H1 (cell line): ENCODE measurements at regions not wholly inside any gene's neighbourhood (a gene's known extent, or its start where the extent isn't known, plus 50 kb on each side); places are given as distances from the start of the nearest gene placed in this dataset.

Experiments
- CTCF ChIA-PET: fragments of 300-600 bp; sonication (Branson Sonifier 250); formaldehyde crosslinking; loops from one replicate; lab custom pipeline; 2021; ENCODE audit not compliant: partially characterized antibody; lab: Charles Lee
- POLR2A ChIA-PET: fragments of 300-600 bp; sonication (Branson Sonifier 250); formaldehyde crosslinking; loops from one replicate; lab custom pipeline; 2021; ENCODE audit warnings: inconsistent platforms; ENCODE audit not compliant: partially characterized antibody; lab: Charles Lee
- DNase-seq, 2 experiments: peaks; one replicate each; pipeline versions ENCODE4 v3.0.0 to v3.0.0-alpha.2; 2010 to 2022; ENCODE audit warnings: low spot score in 2 of 2, low read depth in 1 of 2, mixed read lengths in 1 of 2
- FAIRE-seq: peaks from 2 replicates; lab custom pipeline; 2011; peaks lifted over from hg19 to GRCh38; lab: Jason Lieb, UNC
- H2AFZ ChIP-seq: 2 replicates; pipeline ENCODE4 v1.8.1; 2012; ENCODE audit warnings: low read length, inconsistent platforms
- H2AK5ac ChIP-seq: 2 replicates; pipeline ENCODE4 v1.6.1; 2013; ENCODE audit warnings: low read depth, low read length
- H2BK120ac ChIP-seq: replicated peaks from 2 replicates; pipeline ENCODE3; 2013; ENCODE audit warnings: low read depth, low read length, inconsistent platforms
- H2BK12ac ChIP-seq: 2 replicates; pipeline ENCODE4 v1.6.1; 2013; ENCODE audit warnings: low read depth, low read length
- H2BK15ac ChIP-seq: 2 replicates; pipeline ENCODE4 v1.6.1; 2013; ENCODE audit warnings: low read length
- H2BK20ac ChIP-seq: 2 replicates; pipeline ENCODE4 v1.6.1; 2013; ENCODE audit warnings: low read length
- H2BK5ac ChIP-seq: 2 replicates; pipeline ENCODE4 v1.6.1; 2013; ENCODE audit warnings: low read depth, low read length
- H3K14ac ChIP-seq: 2 replicates; pipeline ENCODE4 v1.6.1; 2013; ENCODE audit warnings: inconsistent platforms; ENCODE audit not compliant: insufficient read length
- H3K18ac ChIP-seq: 2 replicates; pipeline ENCODE4 v1.6.1; 2013; ENCODE audit warnings: low read length; ENCODE audit errors: extremely low read depth
- H3K23ac ChIP-seq: 2 replicates; pipeline ENCODE4 v1.6.1; 2013; ENCODE audit warnings: inconsistent platforms; ENCODE audit not compliant: insufficient read length
- H3K23me2 ChIP-seq: 2 replicates; pipeline ENCODE4 v1.6.1; 2013; ENCODE audit warnings: low read depth, low read length
- H3K27ac ChIP-seq: 2 replicates; pipeline ENCODE4 v1.6.1; 2011; ENCODE audit warnings: low read depth, low read length, inconsistent platforms
- H3K27me3 ChIP-seq, 4 experiments: replicated peaks in 1 of 4; 1 replicate in 1 of 4; 2 replicates in 3 of 4; pipeline versions ENCODE4 v1.6.1 to v1.8.1; 2011 to 2013; ENCODE audit warnings: low read length in 3 of 4, mild to moderate bottlenecking in 3 of 4, inconsistent platforms in 2 of 4, mixed read lengths in 2 of 4, moderate library complexity in 1 of 4; ENCODE audit not compliant: control insufficient read depth in 3 of 4, insufficient read depth in 3 of 4; ENCODE audit errors: extremely low read depth in 1 of 4
- H3K36me3 ChIP-seq, 4 experiments: 2 replicates each; pipeline versions ENCODE4 v1.6.1 to v1.8.1; 2011 to 2013; ENCODE audit warnings: mild to moderate bottlenecking in 4 of 4, low read length in 3 of 4, moderate library complexity in 2 of 4, control low read depth in 1 of 4, inconsistent platforms in 1 of 4; ENCODE audit not compliant: insufficient read depth in 4 of 4, control insufficient read depth in 2 of 4
- H3K4ac ChIP-seq: replicated peaks from 2 replicates; pipeline ENCODE3; 2013; ENCODE audit warnings: low read length, low read depth, mixed read lengths, inconsistent platforms; ENCODE audit not compliant: insufficient read length
- H3K4me1 ChIP-seq, 4 experiments: replicated peaks in 1 of 4; 1 replicate in 1 of 4; 2 replicates in 3 of 4; pipeline versions ENCODE4 v1.6.1 to v1.8.1; 2011 to 2013; ENCODE audit warnings: low read length in 3 of 4, inconsistent platforms in 2 of 4, mixed read lengths in 1 of 4; ENCODE audit not compliant: insufficient read depth in 4 of 4, control insufficient read depth in 3 of 4
- H3K4me2 ChIP-seq, 2 experiments: 2 replicates each; pipeline versions ENCODE4 v1.6.1 to v1.8.1; 2011 to 2013; ENCODE audit warnings: low read depth in 2 of 2, low read length in 2 of 2, control low read depth in 1 of 2, inconsistent platforms in 1 of 2, mild to moderate bottlenecking in 1 of 2; ENCODE audit not compliant: insufficient read depth in 1 of 2
- H3K4me3 ChIP-seq, 4 experiments: fragments of 200-600, 300-600 bp in 1 of 4; sonication (generic), shearing (Covaris generic), sonication (Bioruptor Twin) in 1 of 4; 2 replicates each; pipeline versions ENCODE4 v1.5.1 to v1.8.1; 2011 to 2016; ENCODE audit warnings: low read length in 4 of 4, low read depth in 3 of 4, control low read depth in 2 of 4, inconsistent platforms in 2 of 4, mild to moderate bottlenecking in 2 of 4, mixed read lengths in 1 of 4, moderate library complexity in 1 of 4; ENCODE audit not compliant: insufficient read depth in 2 of 4; ENCODE audit errors: extremely low read depth in 1 of 4
- H3K56ac ChIP-seq: replicated peaks from 2 replicates; pipeline ENCODE3; 2013; ENCODE audit warnings: low read depth, mild to moderate bottlenecking, mixed read lengths, low read length, inconsistent platforms; ENCODE audit not compliant: insufficient read length
- H3K79me1 ChIP-seq: 2 replicates; pipeline ENCODE4 v1.6.1; 2013; ENCODE audit warnings: low read depth, low read length, control low read depth
- H3K79me2 ChIP-seq, 2 experiments: 2 replicates each; pipeline versions ENCODE4 v1.6.1 to v1.8.1; 2012 to 2013; ENCODE audit warnings: low read length in 2 of 2, mild to moderate bottlenecking in 2 of 2, inconsistent platforms in 1 of 2; ENCODE audit not compliant: insufficient read depth in 2 of 2, control insufficient read depth in 1 of 2
- H3K9ac ChIP-seq, 4 experiments: replicated peaks in 1 of 4; 1 replicate in 1 of 4; 2 replicates in 3 of 4; pipeline versions ENCODE4 v1.6.1 to v1.8.1; 2011 to 2013; ENCODE audit warnings: low read depth in 3 of 4, low read length in 3 of 4, control low read depth in 2 of 4, mild to moderate bottlenecking in 2 of 4, moderate library complexity in 2 of 4, inconsistent platforms in 1 of 4; ENCODE audit errors: extremely low read depth in 1 of 4
- H3K9me3 ChIP-seq, 2 experiments: 2 replicates each; pipeline versions ENCODE4 v1.6.1 to v1.8.1; 2012 to 2013; ENCODE audit warnings: mild to moderate bottlenecking in 2 of 2, moderate library complexity in 2 of 2, control low read depth in 1 of 2, inconsistent platforms in 1 of 2, low read depth in 1 of 2, low read length in 1 of 2, mixed read lengths in 1 of 2; ENCODE audit not compliant: insufficient read depth in 2 of 2
- H4K20me1 ChIP-seq, 2 experiments: replicated peaks in 1 of 2; 2 replicates each; pipeline versions ENCODE3 to v1.8.1; 2011 to 2013; ENCODE audit warnings: inconsistent platforms in 2 of 2, low read length in 2 of 2, mild to moderate bottlenecking in 1 of 2; ENCODE audit not compliant: insufficient read depth in 2 of 2, control insufficient read depth in 1 of 2
- H4K5ac ChIP-seq: 2 replicates; pipeline ENCODE4 v1.6.1; 2013; ENCODE audit warnings: low read length, low read depth, mixed read lengths, inconsistent platforms; ENCODE audit not compliant: insufficient read length
- H4K8ac ChIP-seq: 2 replicates; pipeline ENCODE4 v1.8.0; 2013; ENCODE audit warnings: mild to moderate bottlenecking, moderate library complexity, low read length, inconsistent platforms; ENCODE audit not compliant: insufficient read depth; ENCODE audit errors: extremely low read depth
- H4K91ac ChIP-seq: replicated peaks from 2 replicates; pipeline ENCODE3; 2013; ENCODE audit warnings: low read length, mixed read lengths, inconsistent platforms; ENCODE audit not compliant: insufficient read length
- EZH2 ChIP-seq: fragments of 200-600 bp; sonication (generic); IDR thresholded peaks from 2 replicates; pipeline ENCODE4 v1.7.1; 2012; ENCODE audit warnings: low read depth, mild to moderate bottlenecking, moderate library complexity, low read length, inconsistent platforms; ENCODE audit not compliant: severe bottlenecking
- SIX5 ChIP-seq: IDR thresholded peaks from 2 replicates; pipeline ENCODE4 v1.6.1; 2011; ENCODE audit warnings: mild to moderate bottlenecking, low read depth, low read length
- TAF1 ChIP-seq: IDR thresholded peaks from 2 replicates; pipeline ENCODE4 v1.6.1; 2011; ENCODE audit warnings: mild to moderate bottlenecking, low read depth, low read length
- TCF12 ChIP-seq: IDR thresholded peaks from 2 replicates; pipeline ENCODE4 v1.6.1; 2011; ENCODE audit warnings: low read depth, mild to moderate bottlenecking, low read length
- WGBS, 2 experiments: shearing (Covaris generic) in 1 of 2; methylation state at CpG; one replicate each; pipeline versions ENCODE4 v1.1.6 to v1.1.7; 2013 to 2015; ENCODE audit warnings: low lambda C conversion rate in 2 of 2, mixed read lengths in 2 of 2, inconsistent platforms in 1 of 2, low coverage in 1 of 2, missing lambda C conversion rate in 1 of 2; ENCODE audit not compliant: insufficient replicate concordance in 2 of 2, insufficient coverage in 1 of 2, insufficient read length in 1 of 2; ENCODE audit errors: extremely low coverage in 1 of 2, missing lambda C conversion rate in 1 of 2; 5-methylcytosine and 5-hydroxymethylcytosine counted together

GRCh38 chr5:39750661-39751060, 325.9 kb upstream of the DAB2 start:
- no peak overlapping the region for H2BK20ac ChIP-seq
- POLR2A ChIA-PET = no interaction called here
- no peak overlapping the region for H3K14ac ChIP-seq
- no peaks in the 10 kb centered on the region for H3K27me3 ChIP-seq
- no peak overlapping the region for H2BK15ac ChIP-seq
- no peak overlapping the region for H3K18ac ChIP-seq
- no peak overlapping the region for H2BK5ac ChIP-seq
- H2BK120ac ChIP-seq = no peak overlapping the region
- no peak overlapping the region for H3K23ac ChIP-seq
- H4K5ac ChIP-seq = no peak overlapping the region
- H3K4me3 ChIP-seq = no peak overlapping the region
- CTCF ChIA-PET = no interaction called here
- H2AK5ac ChIP-seq = no peak overlapping the region
- H3K23me2 ChIP-seq = no peaks in the 10 kb centered on the region
- FAIRE-seq = no peak
- H3K79me1 ChIP-seq = no peaks in the 10 kb centered on the region
- no peaks in the 10 kb centered on the region for H4K20me1 ChIP-seq
- no peak overlapping the region for H3K27ac ChIP-seq
- no peak for DNase-seq
- no peaks in the 10 kb centered on the region for H3K4me1 ChIP-seq
- H3K4me2 ChIP-seq = no peak overlapping the region
- no peak overlapping the region for H4K8ac ChIP-seq
- H3K79me2 ChIP-seq = no peaks in the 10 kb centered on the region
- no peak overlapping the region for H4K91ac ChIP-seq
- H3K4ac ChIP-seq = no peak overlapping the region
- H2AFZ ChIP-seq = no peak overlapping the region
- H2BK12ac ChIP-seq = no peak overlapping the region
- no peaks in the 10 kb centered on the region for H3K36me3 ChIP-seq
- no peak overlapping the region for H3K56ac ChIP-seq
- 91% methylated on average over 4 of the region's 4 CpGs; no CpG with 5 or more reads in 1 of the 2 experiments for WGBS, 2 experiments
- H3K9ac ChIP-seq = no peak overlapping the region
- H3K9me3 ChIP-seq = no peaks in the 10 kb centered on the region; a peak in 1 of 4 replicates
- TF ChIP-seq EZH2 = no peak
- no peak for TF ChIP-seq TAF1
- no peak for TF ChIP-seq TCF12
- no peak for TF ChIP-seq SIX5
